IMR-90 (cell line): ENCODE measurements at regions not wholly inside any gene's neighbourhood (a gene's known extent, or its start where the extent isn't known, plus 50 kb on each side); places are given as distances from the start of the nearest gene placed in this dataset.

ENCODE experiments used
- ATAC-seq: fragments of 200-7000 bp; cut with Tn5 transposase; 2 replicates; pipeline ENCODE4 v1.9.1; 2020; ENCODE audit warnings: low read depth, mild to moderate bottlenecking, moderate library complexity
- BruUV-seq: library from RNA; stranded (reverse); fragments of 400-500 nt; replicated peaks from 2 replicates; lab custom pipeline; 2021; lab: Mats Ljungman, UMichigan
- CTCF ChIA-PET: fragments of 300-600 bp; formaldehyde crosslinking; extraction: SDS; loops from one replicate; lab custom pipeline; 2021; ENCODE audit warnings: antibody characterized with exemption; lab: Yijun Ruan, JAX
- POLR2A ChIA-PET: fragments of 300-600 bp; sonication (Branson Sonifier 250); formaldehyde crosslinking; loops from one replicate; lab custom pipeline; 2022; ENCODE audit warnings: antibody characterized with exemption; ENCODE audit not compliant: unreplicated experiment; lab: Charles Lee
- DNase-seq: peaks from one replicate; pipeline ENCODE4 v3.0.0; 2013
- H2AFZ ChIP-seq: replicated peaks from 2 replicates; pipeline ENCODE3; 2013; ENCODE audit warnings: low read length, mild to moderate bottlenecking; ENCODE audit not compliant: poor library complexity
- H2AK5ac ChIP-seq: 2 replicates; pipeline ENCODE4 v1.6.1; 2013; ENCODE audit warnings: low read depth, low read length, inconsistent platforms
- H2AK9ac ChIP-seq: replicated peaks from 2 replicates; pipeline ENCODE3; 2013; ENCODE audit warnings: mild to moderate bottlenecking, low read depth, low read length, moderate library complexity; ENCODE audit not compliant: poor library complexity
- H2BK120ac ChIP-seq: 2 replicates; pipeline ENCODE4 v1.6.1; 2013; ENCODE audit warnings: low read depth, low read length, inconsistent platforms
- H2BK15ac ChIP-seq: 3 replicates; pipeline ENCODE4 v1.6.1; 2013; ENCODE audit warnings: low read depth, low read length, inconsistent platforms
- H2BK20ac ChIP-seq: 2 replicates; pipeline ENCODE4 v1.6.1; 2013; ENCODE audit warnings: low read depth, mild to moderate bottlenecking, inconsistent platforms, low read length, moderate library complexity
- H2BK5ac ChIP-seq: 2 replicates; pipeline ENCODE4 v1.6.1; 2013; ENCODE audit warnings: mild to moderate bottlenecking, low read depth, low read length, inconsistent platforms; ENCODE audit not compliant: poor library complexity, severe bottlenecking
- H3K14ac ChIP-seq: replicated peaks from 2 replicates; pipeline ENCODE4 v1.6.1; 2013; ENCODE audit warnings: low read depth, low read length, inconsistent platforms
- H3K18ac ChIP-seq: 2 replicates; pipeline ENCODE4 v1.6.1; 2013; ENCODE audit warnings: low read depth, low read length, control low read depth
- H3K23ac ChIP-seq: 2 replicates; pipeline ENCODE4 v1.6.1; 2013; ENCODE audit warnings: low read depth, low read length, inconsistent platforms
- H3K27ac ChIP-seq: 2 replicates; pipeline ENCODE4 v1.5.1; 2013; ENCODE audit warnings: mild to moderate bottlenecking, control low read depth, low read length; ENCODE audit not compliant: insufficient read depth
- H3K27me3 ChIP-seq: 2 replicates; pipeline ENCODE4 v1.6.1; 2013; ENCODE audit warnings: low read length; ENCODE audit not compliant: control insufficient read depth, insufficient read depth
- H3K36me3 ChIP-seq: 2 replicates; pipeline ENCODE4 v1.6.1; 2013; ENCODE audit warnings: low read length, mixed read lengths; ENCODE audit not compliant: control insufficient read depth, insufficient read depth
- H3K4ac ChIP-seq: 2 replicates; pipeline ENCODE4 v1.6.1; 2013; ENCODE audit warnings: low read depth, low read length, inconsistent platforms
- H3K4me1 ChIP-seq: 2 replicates; pipeline ENCODE4 v1.6.1; 2013; ENCODE audit warnings: low read length, mixed read lengths; ENCODE audit not compliant: control insufficient read depth, insufficient read depth
- H3K4me2 ChIP-seq: 2 replicates; pipeline ENCODE4 v1.6.1; 2013; ENCODE audit warnings: low read depth, mild to moderate bottlenecking, control low read depth, low read length, moderate library complexity
- H3K4me3 ChIP-seq: 2 replicates; pipeline ENCODE4 v1.5.1; 2013; ENCODE audit warnings: low read depth, mild to moderate bottlenecking, control low read depth, low read length, moderate library complexity; ENCODE audit not compliant: insufficient read depth
- H3K56ac ChIP-seq: 2 replicates; pipeline ENCODE4 v1.6.1; 2013; ENCODE audit warnings: low read length, inconsistent platforms; ENCODE audit not compliant: insufficient read depth; ENCODE audit errors: extremely low read depth
- H3K79me1 ChIP-seq, 2 experiments: 2 replicates each; pipeline ENCODE4 v1.6.1; 2013; ENCODE audit warnings: low read length in 2 of 2, inconsistent platforms in 1 of 2, low read depth in 1 of 2
- H3K9ac ChIP-seq: 2 replicates; pipeline ENCODE4 v1.6.1; 2013; ENCODE audit warnings: low read depth, low read length, control low read depth
- H3K9me1 ChIP-seq: 2 replicates; pipeline ENCODE4 v1.6.1; 2013; ENCODE audit warnings: low read length, inconsistent platforms; ENCODE audit not compliant: insufficient read depth
- H3K9me3 ChIP-seq: 2 replicates; pipeline ENCODE4 v1.6.1; 2013; ENCODE audit warnings: low read length; ENCODE audit not compliant: control insufficient read depth, insufficient read depth
- H4K20me1 ChIP-seq: 2 replicates; pipeline ENCODE4 v1.6.1; 2013; ENCODE audit warnings: low read length, inconsistent platforms; ENCODE audit not compliant: insufficient read depth
- H4K5ac ChIP-seq: 2 replicates; pipeline ENCODE4 v1.6.1; 2013; ENCODE audit warnings: mild to moderate bottlenecking, low read depth, low read length, control low read depth
- H4K8ac ChIP-seq, 2 experiments: 2 replicates each; pipeline ENCODE4 v1.6.1; 2013; ENCODE audit warnings: low read depth in 2 of 2, low read length in 2 of 2, control low read depth in 1 of 2, inconsistent platforms in 1 of 2
- H4K91ac ChIP-seq: 2 replicates; pipeline ENCODE4 v1.6.1; 2013; ENCODE audit warnings: low read depth, low read length, inconsistent platforms; ENCODE audit not compliant: insufficient read depth
- BHLHE40 ChIP-seq: fragments of 150-350 bp; IDR thresholded peaks from 2 replicates; pipeline ENCODE4 v1.6.1; 2016; ENCODE audit warnings: mild to moderate bottlenecking, low read depth, low read length
- CEBPB ChIP-seq: IDR thresholded peaks from 2 replicates; pipeline ENCODE4 v1.6.1; 2012; ENCODE audit warnings: low read depth, low read length, improper control_type of control experiment
- CHD1 ChIP-seq: IDR thresholded peaks from 2 replicates; pipeline ENCODE4 v1.6.1; 2012; ENCODE audit warnings: low read depth, low read length, improper control_type of control experiment
- FOS ChIP-seq: fragments of 150-350 bp; IDR thresholded peaks from 2 replicates; pipeline ENCODE4 v1.6.1; 2016; ENCODE audit warnings: low read depth, low read length
- MAFK ChIP-seq: IDR thresholded peaks from 2 replicates; pipeline ENCODE4 v1.6.1; 2012; ENCODE audit warnings: low read depth, low read length, improper control_type of control experiment
- MAZ ChIP-seq: IDR thresholded peaks from 2 replicates; pipeline ENCODE4 v1.6.1; 2012; ENCODE audit warnings: low read depth, mild to moderate bottlenecking, low read length, improper control_type of control experiment, moderate library complexity, borderline replicate concordance
- MXI1 ChIP-seq: IDR thresholded peaks from 2 replicates; pipeline ENCODE4 v1.6.1; 2012; ENCODE audit warnings: low read depth, mild to moderate bottlenecking, low read length, moderate library complexity, borderline replicate concordance
- POLR2A ChIP-seq: IDR thresholded peaks from 2 replicates; pipeline ENCODE4 v1.6.1; 2012; ENCODE audit warnings: mild to moderate bottlenecking, low read depth, low read length
- RAD21 ChIP-seq: IDR thresholded peaks from 2 replicates; pipeline ENCODE4 v1.6.1; 2012; ENCODE audit warnings: low read length, improper control_type of control experiment
- RCOR1 ChIP-seq: IDR thresholded peaks from 2 replicates; pipeline ENCODE4 v1.6.1; 2012; ENCODE audit warnings: mild to moderate bottlenecking, low read length, improper control_type of control experiment; ENCODE audit not compliant: insufficient replicate concordance
- RFX5 ChIP-seq: IDR thresholded peaks from 2 replicates; pipeline ENCODE4 v1.8.0; 2012; ENCODE audit warnings: low read depth, mild to moderate bottlenecking, low read length, moderate library complexity
- WGBS, 2 experiments: methylation state at CpG; one replicate each; pipeline versions ENCODE4 v1.1.5 to v1.1.7; 2013; ENCODE audit warnings: missing lambda C conversion rate in 2 of 2; ENCODE audit not compliant: insufficient read length in 1 of 2; ENCODE audit errors: extremely low coverage in 2 of 2; 5-methylcytosine and 5-hydroxymethylcytosine counted together
- dilution Hi-C: fragments of 300-500 bp; cut with HindIII; formaldehyde crosslinking; loops from one replicate; pipeline ENCODE4 v1.14.3; 2018; ENCODE audit warnings: low sequenced_read_pairs; ENCODE audit not compliant: unreplicated experiment
- in situ Hi-C: fragments of 300-500 bp; cut with MboI; formaldehyde crosslinking; loops from 3 replicates; pipeline ENCODE4 v1.14.3; 2019; ENCODE audit warnings: low sequenced_read_pairs, inconsistent platforms, mixed read lengths
- intact Hi-C: fragments of 100-400 bp; cut with micrococcal nuclease; formaldehyde crosslinking; loops from 2 replicates; pipeline ENCODE4 v1.10.0; 2022

GRCh38 chr2:220175967-220176366 is 548.5 kb downstream of the SLC4A3 start:
- Histone ChIP-seq H3K56ac (no peak overlapping the region), H4K91ac (no peak overlapping the region), H3K36me3 (no peaks in the 10 kb centered on the region), H3K4me2 (no peak overlapping the region), H2AK9ac (no peak overlapping the region), H3K27me3 (no peaks in the 10 kb centered on the region), H3K4me1 (no peaks in the 10 kb centered on the region), H4K8ac (no peak overlapping the region), H3K18ac (no peak overlapping the region), H2BK5ac (no peak overlapping the region), H3K79me1 (no peaks in the 10 kb centered on the region), H4K5ac (no peak overlapping the region), H3K27ac (no peak overlapping the region), H2BK20ac (no peak overlapping the region), H2BK15ac (no peak overlapping the region), H3K9ac (no peak overlapping the region), H3K4ac (no peak overlapping the region), H3K9me3 (no peaks in the 10 kb centered on the region), H2AFZ (no peak overlapping the region), H3K4me3 (no peak overlapping the region), H3K23ac (no peak overlapping the region), H3K9me1 (no peaks in the 10 kb centered on the region), H3K14ac (no peak overlapping the region), H2AK5ac (no peak overlapping the region; the same call in 1 of the 2 replicates), H4K20me1 (no peaks in the 10 kb centered on the region), H2BK120ac (no peak overlapping the region)
- TF ChIP-seq BHLHE40 (no peak), FOS (no peak), RFX5 (no peak), MAZ (no peak), RAD21 (no peak), CHD1 (no peak), MAFK (no peak), MXI1 (no peak), POLR2A (no peak), CEBPB (no peak), RCOR1 (no peak)
- POLR2A ChIA-PET = no interaction called here
- no TSS peak for BruUV-seq
- dilution Hi-C loops (no loop called here), in situ Hi-C loops (no loop called here), intact Hi-C loops (no loop called here)
- no peak for ATAC-seq
- DNase-seq = peak; percentile 36
- CTCF ChIA-PET = no interaction called here
- WGBS, 2 experiments = no CpG with 5 or more reads among the region's 2 CpGs
